Osteoblast (primary cell): ENCODE measurements at regions not wholly inside any gene's neighbourhood (a gene's known extent, or its start where the extent isn't known, plus 50 kb on each side); places are given as distances from the start of the nearest gene placed in this dataset.

Experiments used
- DNase-seq: peaks from one replicate; pipeline ENCODE4 v3.0.0; 2011; ENCODE audit warnings: low spot score, mixed read lengths; ENCODE audit not compliant: insufficient read length; ENCODE audit errors: missing footprints
- H2AFZ ChIP-seq: 2 replicates; pipeline ENCODE4 v1.6.0; 2011; ENCODE audit warnings: mild to moderate bottlenecking, low read length
- H3K27ac ChIP-seq: 2 replicates; pipeline ENCODE4 v1.5.1; 2011; ENCODE audit warnings: mild to moderate bottlenecking, low read depth, low read length, moderate library complexity
- H3K27me3 ChIP-seq: 2 replicates; pipeline ENCODE4 v1.6.0; 2012; ENCODE audit warnings: mild to moderate bottlenecking, control low read depth, inconsistent platforms, low read length, moderate library complexity; ENCODE audit not compliant: insufficient read depth
- H3K36me3 ChIP-seq: 2 replicates; pipeline ENCODE4 v1.5.1; 2011; ENCODE audit warnings: mild to moderate bottlenecking, low read length, control low read depth, moderate library complexity; ENCODE audit not compliant: insufficient read depth
- H3K4me1 ChIP-seq: 2 replicates; pipeline ENCODE4 v1.5.1; 2011; ENCODE audit warnings: mild to moderate bottlenecking, low read length, control low read depth, moderate library complexity; ENCODE audit not compliant: insufficient read depth
- H3K4me2 ChIP-seq: 2 replicates; pipeline ENCODE4 v1.6.0; 2011; ENCODE audit warnings: mild to moderate bottlenecking, low read length; ENCODE audit not compliant: insufficient read depth
- H3K4me3 ChIP-seq: fragments of 200-600 bp; sonication (generic); 3 replicates; pipeline ENCODE4 v1.5.1; 2012; ENCODE audit warnings: mild to moderate bottlenecking, low read length, inconsistent platforms; ENCODE audit not compliant: insufficient read depth
- H3K79me2 ChIP-seq: 2 replicates; pipeline ENCODE4 v1.6.0; 2012; ENCODE audit warnings: mild to moderate bottlenecking, low read length, control low read depth, inconsistent platforms; ENCODE audit not compliant: insufficient read depth
- H3K9me3 ChIP-seq: 2 replicates; pipeline ENCODE4 v1.5.1; 2011; ENCODE audit warnings: low read depth, low read length, control low read depth
- H4K20me1 ChIP-seq: 2 replicates; pipeline ENCODE4 v1.6.0; 2012; ENCODE audit warnings: mild to moderate bottlenecking, low read length, control low read depth; ENCODE audit not compliant: insufficient read depth
- CTCF ChIP-seq: IDR thresholded peaks from 2 replicates; pipeline ENCODE4 v1.5.1; 2011; ENCODE audit warnings: mild to moderate bottlenecking, low read depth, low read length, moderate library complexity; ENCODE audit errors: extremely low read depth

GRCh38 chr4:11299836-11300235 lies 128.9 kb downstream of the HS3ST1 start:
- Histone ChIP-seq H3K79me2 (no peaks in the 10 kb centered on the region), H4K20me1 (no peaks in the 10 kb centered on the region), H3K4me2 (no peak overlapping the region), H2AFZ (no peak overlapping the region), H3K36me3 (no peaks in the 10 kb centered on the region), H3K27ac (no peak overlapping the region), H3K27me3 (no peaks in the 10 kb centered on the region), H3K9me3 (no peaks in the 10 kb centered on the region), H3K4me1 (no peaks in the 10 kb centered on the region), H3K4me3 (no peak overlapping the region)
- no peak for TF ChIP-seq CTCF
- no peak for DNase-seq

GRCh38 chr4:11299016-11299415 lies 129.7 kb downstream of the HS3ST1 start:
- H3K27me3 ChIP-seq = no peaks in the 10 kb centered on the region
- H2AFZ ChIP-seq = no peak overlapping the region
- no peaks in the 10 kb centered on the region for H3K79me2 ChIP-seq
- H3K9me3 ChIP-seq = no peaks in the 10 kb centered on the region
- no peak for TF ChIP-seq CTCF
- no peak overlapping the region for H3K27ac ChIP-seq
- no peak overlapping the region for H3K4me3 ChIP-seq
- no peak overlapping the region for H3K4me2 ChIP-seq
- H4K20me1 ChIP-seq = no peaks in the 10 kb centered on the region
- no peaks in the 10 kb centered on the region for H3K4me1 ChIP-seq
- H3K36me3 ChIP-seq = no peaks in the 10 kb centered on the region
- no peak for DNase-seq

GRCh38 chr4:11298451-11298850 lies 130.2 kb downstream of the HS3ST1 start:
- Histone ChIP-seq H4K20me1 (no peaks in the 10 kb centered on the region), H2AFZ (no peak overlapping the region), H3K27me3 (no peaks in the 10 kb centered on the region), H3K4me2 (no peak overlapping the region), H3K27ac (no peak overlapping the region), H3K4me1 (no peaks in the 10 kb centered on the region), H3K9me3 (no peaks in the 10 kb centered on the region), H3K4me3 (no peak overlapping the region), H3K79me2 (no peaks in the 10 kb centered on the region), H3K36me3 (no peaks in the 10 kb centered on the region)
- no peak for DNase-seq
- no peak for TF ChIP-seq CTCF

DNA sequence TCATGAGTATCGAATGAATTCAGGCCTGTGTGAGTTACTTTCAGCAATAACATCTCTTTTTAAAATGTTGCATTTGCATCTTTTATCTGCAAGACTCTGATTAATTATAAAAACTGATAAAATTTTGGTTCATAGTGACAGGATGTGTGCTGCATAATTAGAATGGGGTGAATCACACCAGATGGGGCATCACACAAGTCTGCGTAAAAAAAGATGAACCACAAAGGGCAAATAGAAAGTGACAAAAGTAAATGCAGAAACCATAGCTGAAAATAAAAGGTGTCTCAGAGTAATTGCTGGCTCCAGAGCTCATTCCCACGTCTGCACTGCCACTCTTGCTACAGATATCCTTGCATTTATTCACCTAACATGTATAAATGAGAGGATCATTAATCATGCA lies 131.1 kb downstream of the HS3ST1 start:
- no peak for TF ChIP-seq CTCF
- no peak for DNase-seq
- H3K79me2 ChIP-seq = no peaks in the 10 kb centered on the region
- H3K27me3 ChIP-seq = no peaks in the 10 kb centered on the region
- H3K27ac ChIP-seq = no peak overlapping the region
- no peak overlapping the region for H2AFZ ChIP-seq
- H4K20me1 ChIP-seq = no peaks in the 10 kb centered on the region
- no peaks in the 10 kb centered on the region for H3K9me3 ChIP-seq
- no peaks in the 10 kb centered on the region for H3K36me3 ChIP-seq
- no peak overlapping the region for H3K4me3 ChIP-seq
- no peaks in the 10 kb centered on the region for H3K4me1 ChIP-seq
- no peak overlapping the region for H3K4me2 ChIP-seq
